ENCODE measurements at regions not wholly inside any gene's neighbourhood (a gene's known extent, or its start where the extent isn't known, plus 50 kb on each side); places are given as distances from the start of the nearest gene placed in this dataset.

GRCh38 chr10:4635388-4635787 is 190.6 kb upstream of the AKR1E2 start:
- H3K4me3 ChIP-seq (ENCODE audit: control insufficient read depth, low read depth, low read length): no peak overlapping the region
- no peak for DNase-seq (ENCODE audit: low read depth)
- TF ChIP-seq CTCF (IDR thresholded peaks at IDR 0.05; ENCODE audit: control insufficient read depth, insufficient read depth, low read depth, low read length, missing control alignments): no peak

GRCh38 chr10:4633776-4634175 is 192.2 kb upstream of the AKR1E2 start:
- TF ChIP-seq CTCF (IDR thresholded peaks at IDR 0.05; ENCODE audit: control insufficient read depth, insufficient read depth, low read depth, low read length, missing control alignments): no peak
- no peak for DNase-seq (ENCODE audit: low read depth)
- H3K4me3 ChIP-seq (ENCODE audit: control insufficient read depth, low read depth, low read length): no peak overlapping the region

DNA sequence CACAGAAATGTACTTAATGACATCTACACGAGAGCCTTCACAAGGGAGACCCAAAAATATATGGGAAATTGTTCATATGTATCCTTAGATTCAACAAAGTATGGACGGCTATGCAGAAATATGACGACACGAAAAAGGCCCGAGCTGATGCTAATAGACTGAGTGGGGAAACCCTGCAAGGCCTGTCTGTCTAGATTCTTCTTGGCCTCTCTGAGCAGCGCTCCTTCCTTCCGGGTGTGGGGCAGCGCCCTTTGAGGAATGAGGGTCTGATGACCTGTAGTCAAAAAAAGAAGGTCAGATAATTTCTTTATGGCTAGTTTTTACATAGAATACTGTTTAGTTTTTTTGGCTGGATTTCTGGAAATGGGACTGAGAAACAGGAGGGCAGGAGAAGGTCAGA is 192.8 kb upstream of the AKR1E2 start:
- no peak overlapping the region for H3K4me3 ChIP-seq (ENCODE audit: control insufficient read depth, low read depth, low read length)
- no peak for TF ChIP-seq CTCF (IDR thresholded peaks at IDR 0.05; ENCODE audit: control insufficient read depth, insufficient read depth, low read depth, low read length, missing control alignments)
- no peak for DNase-seq (ENCODE audit: low read depth)

DNA sequence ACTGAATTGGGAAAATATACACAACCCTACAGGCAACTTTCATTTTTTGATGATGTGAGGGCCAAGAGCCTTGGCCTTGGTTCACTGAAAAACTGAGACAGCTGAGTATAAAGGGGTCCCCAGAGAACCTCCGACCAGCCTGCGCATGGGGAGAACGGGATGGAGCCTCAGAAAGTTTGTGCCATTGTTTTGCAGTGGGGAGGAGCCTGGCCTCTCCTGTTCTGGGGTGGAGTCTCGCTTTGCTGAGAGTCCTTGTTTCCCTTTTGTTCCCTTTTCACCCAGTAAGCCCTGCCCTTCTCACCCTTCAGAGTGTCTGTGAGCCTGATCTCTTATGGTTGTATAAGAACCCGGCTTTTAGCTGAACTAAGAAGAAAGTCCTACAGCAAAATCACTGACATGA is 193.2 kb upstream of the AKR1E2 start:
- no peak for DNase-seq (ENCODE audit: low read depth)
- no peak overlapping the region for H3K4me3 ChIP-seq (ENCODE audit: control insufficient read depth, low read depth, low read length)
- TF ChIP-seq CTCF (IDR thresholded peaks at IDR 0.05; ENCODE audit: control insufficient read depth, insufficient read depth, low read depth, low read length, missing control alignments): no peak

DNA sequence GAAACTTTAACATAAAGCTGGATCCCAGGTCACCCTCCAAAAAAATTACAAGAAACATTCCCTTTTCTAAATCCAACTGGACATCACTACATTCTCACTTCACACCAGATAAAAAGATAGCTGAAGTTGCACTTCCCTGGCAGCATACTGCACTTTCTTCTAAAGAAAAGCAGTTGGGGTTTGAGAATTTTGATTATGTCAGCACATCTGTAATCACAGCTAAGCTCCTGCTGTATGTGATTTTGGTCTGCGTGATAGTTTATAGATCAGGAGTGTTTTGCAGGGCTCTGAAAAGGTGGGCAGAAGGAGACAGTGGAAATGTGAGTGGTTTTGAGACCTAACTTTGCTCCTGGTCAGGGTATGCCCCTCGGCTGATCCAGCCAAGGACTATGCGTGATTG is 199.1 kb upstream of the AKR1E2 start:
- no peak for TF ChIP-seq CTCF (IDR thresholded peaks at IDR 0.05; ENCODE audit: control insufficient read depth, insufficient read depth, low read depth, low read length, missing control alignments)
- no peak for DNase-seq (ENCODE audit: low read depth)
- H3K4me3 ChIP-seq (ENCODE audit: control insufficient read depth, low read depth, low read length): no peak overlapping the region

DNA sequence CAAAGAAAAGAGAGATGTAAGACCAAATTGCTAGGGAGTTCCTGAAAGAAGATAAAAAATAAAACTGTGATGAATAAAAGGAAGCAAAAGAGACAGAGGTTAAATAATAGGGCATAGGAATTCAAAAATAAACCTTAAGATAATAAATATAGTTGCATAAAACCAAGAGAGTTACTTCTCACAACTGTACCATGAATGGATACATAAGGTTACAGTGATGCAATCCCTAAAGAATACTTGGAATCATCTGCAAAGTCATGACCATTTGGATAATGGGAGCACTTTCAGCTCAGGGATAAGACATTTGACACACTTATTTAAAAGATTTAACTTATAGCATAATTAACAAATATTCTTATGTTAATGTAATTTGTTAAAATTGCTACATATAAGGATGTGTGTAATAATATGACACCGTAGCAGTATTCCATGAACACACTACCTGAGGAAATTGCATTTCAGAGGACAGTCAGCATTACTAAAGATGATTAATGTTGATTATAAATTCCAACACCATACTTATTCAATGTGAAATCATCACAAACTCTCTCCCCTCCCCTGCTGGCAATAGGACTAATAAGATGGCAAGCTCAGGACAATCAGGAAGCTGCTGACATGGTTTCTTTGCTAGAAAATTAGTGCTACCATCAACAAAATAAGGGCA is 202.1 kb upstream of the AKR1E2 start:
- TF ChIP-seq CTCF (IDR thresholded peaks at IDR 0.05; ENCODE audit: control insufficient read depth, insufficient read depth, low read depth, low read length, missing control alignments): no peak
- no peak for DNase-seq (ENCODE audit: low read depth)
- no peak overlapping the region for H3K4me3 ChIP-seq (ENCODE audit: control insufficient read depth, low read depth, low read length)

DNA sequence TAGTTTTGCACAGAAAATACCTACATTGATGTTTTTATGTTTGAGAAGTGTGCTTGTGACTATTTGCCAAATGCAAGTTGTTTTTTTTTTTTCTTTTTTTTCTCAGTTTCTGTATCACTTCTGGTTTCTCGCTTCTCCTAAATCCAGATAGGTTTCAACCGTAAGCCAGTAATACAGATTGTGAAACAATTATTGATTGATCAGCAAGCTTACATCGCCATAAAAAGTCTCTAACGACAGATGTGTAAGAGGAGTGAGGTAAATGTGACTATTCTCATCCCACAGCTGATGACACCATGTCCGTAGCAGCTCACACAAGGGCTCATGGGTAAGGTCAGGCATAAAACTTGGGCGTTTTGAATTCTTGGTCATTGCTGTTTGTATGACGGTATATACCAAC is 202.8 kb upstream of the AKR1E2 start:
- H3K4me3 ChIP-seq (ENCODE audit: control insufficient read depth, low read depth, low read length): no peak overlapping the region
- no peak for TF ChIP-seq CTCF (IDR thresholded peaks at IDR 0.05; ENCODE audit: control insufficient read depth, insufficient read depth, low read depth, low read length, missing control alignments)

More for the DNA sequence above, 202.8 kb upstream of the AKR1E2 start:
- no peak for DNase-seq (ENCODE audit: low read depth)

All from AG09309 (cell line).